Inflammatory macrophage treated with lipopolysaccharide for 4 hours (primary cell): ENCODE measurements at regions not wholly inside any gene's neighbourhood (a gene's known extent, or its start where the extent isn't known, plus 50 kb on each side); places are given as distances from the start of the nearest gene placed in this dataset.

Source experiments
- DNase-seq: peaks from one replicate; pipeline ENCODE4 v3.0.0-alpha.2; 2020

- no peak for DNase-seq
Measured at GRCh38 chr5:22970956-22971618, 117.9 kb upstream of the CDH12 start.

DNA sequence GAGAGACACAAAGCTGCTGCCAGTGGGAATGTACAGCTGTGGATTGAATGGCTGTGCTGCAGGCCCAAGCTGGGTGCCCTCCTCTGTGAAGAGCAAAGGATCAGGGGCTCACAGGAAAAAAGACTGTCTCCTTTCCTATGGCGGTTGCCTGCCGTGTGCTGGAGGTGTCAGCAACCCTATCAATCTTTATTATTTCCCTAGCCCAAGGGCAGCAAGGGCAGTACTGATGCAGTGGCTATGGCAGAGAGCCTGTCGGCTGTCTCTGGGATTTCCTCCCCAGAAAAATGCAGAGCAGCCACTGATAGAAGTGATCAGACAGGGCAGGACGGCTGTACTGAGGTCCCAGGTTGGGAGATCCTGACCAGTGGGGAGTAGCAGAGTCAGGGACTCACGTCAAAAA, 117.3 kb upstream of the CDH12 start:
- no peak for DNase-seq

DNA sequence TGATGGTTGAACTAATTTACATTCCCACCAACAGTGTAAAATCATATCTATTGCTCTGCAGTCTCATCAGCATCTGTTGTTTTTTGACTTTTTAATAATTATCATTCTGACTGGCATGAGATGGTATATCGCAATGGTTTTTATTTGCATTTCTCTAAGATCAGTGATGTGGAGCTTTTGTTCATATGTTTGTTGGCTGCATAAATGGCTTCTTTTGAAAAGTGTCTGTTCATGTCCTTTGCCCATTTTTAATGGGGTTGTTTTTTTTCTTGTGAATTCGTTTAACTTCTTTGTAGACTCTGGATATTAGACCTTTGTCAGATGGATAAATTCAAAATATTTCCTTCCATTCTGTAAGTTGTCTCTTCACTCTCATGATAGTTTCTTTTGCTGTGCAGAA, 115.2 kb upstream of the CDH12 start:
- DNase-seq: no peak

- no peak for DNase-seq
Measured at GRCh38 chr5:22965960-22966359, 112.8 kb upstream of the CDH12 start.

DNA sequence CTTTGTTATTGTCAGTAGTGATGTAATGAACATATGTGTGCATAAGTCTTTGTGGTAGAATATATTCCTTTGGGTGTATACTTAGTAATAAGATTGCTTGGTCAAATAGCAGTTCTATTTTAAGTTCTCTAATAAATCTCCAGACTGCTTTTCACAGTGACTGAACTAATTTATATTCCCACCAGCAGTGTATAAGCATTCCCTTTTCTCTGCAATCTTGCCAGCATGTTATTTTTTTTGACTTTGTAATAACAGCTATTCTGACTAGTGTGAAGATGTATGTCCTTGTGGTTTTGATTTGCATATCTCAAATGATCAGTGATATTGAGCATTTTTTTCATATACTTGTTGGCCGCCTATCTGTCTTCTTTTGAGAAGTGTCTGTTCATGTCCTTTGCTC, 111.5 kb upstream of the CDH12 start:
- no peak for DNase-seq

- DNase-seq: no peak
Measured at GRCh38 chr5:22958462-22959262, 105.5 kb upstream of the CDH12 start.

DNA sequence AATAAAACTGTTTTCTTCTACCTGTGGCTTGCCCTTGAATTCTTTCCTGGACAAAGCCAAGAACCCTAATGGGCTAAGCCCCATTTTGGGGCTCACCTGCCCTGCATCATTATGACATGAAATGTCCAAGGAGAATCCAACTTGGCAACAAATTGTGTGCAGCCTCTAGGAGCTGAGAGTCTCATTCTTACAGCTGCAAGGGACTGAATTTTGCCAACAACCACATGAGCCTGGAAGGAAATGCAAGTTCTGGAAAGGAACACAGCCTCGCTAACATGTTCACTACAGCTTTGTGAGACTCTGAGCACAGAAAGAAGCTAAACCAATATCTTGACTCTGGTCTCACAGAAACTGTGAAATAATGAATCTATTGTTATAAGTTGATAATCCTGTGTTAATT, 94.8 kb upstream of the CDH12 start:
- no peak for DNase-seq

DNA sequence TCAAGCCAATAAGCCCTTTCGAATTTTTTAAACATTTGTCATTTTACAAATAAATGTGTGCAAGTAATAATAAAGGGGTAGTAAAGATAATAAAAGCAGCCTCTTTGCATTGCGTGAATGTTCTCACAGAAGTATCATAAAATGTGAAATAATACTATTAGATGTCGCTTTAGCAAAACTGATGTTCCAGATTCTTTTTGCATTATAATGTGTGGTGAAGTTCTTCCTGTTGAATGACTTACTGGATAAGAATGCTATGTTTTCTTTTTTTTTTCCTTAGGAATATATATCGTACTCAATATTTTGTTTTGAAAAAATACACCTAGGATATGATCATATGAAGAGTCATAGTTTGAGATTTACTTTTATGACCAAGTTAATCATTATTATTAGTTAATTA, 85.2 kb upstream of the CDH12 start:
- no peak for DNase-seq

- DNase-seq: no peak
Measured at GRCh38 chr5:22928821-22929482, 75.8 kb upstream of the CDH12 start.

- DNase-seq: no peak
Measured at GRCh38 chr5:22926574-22926973, 73.4 kb upstream of the CDH12 start.

DNA sequence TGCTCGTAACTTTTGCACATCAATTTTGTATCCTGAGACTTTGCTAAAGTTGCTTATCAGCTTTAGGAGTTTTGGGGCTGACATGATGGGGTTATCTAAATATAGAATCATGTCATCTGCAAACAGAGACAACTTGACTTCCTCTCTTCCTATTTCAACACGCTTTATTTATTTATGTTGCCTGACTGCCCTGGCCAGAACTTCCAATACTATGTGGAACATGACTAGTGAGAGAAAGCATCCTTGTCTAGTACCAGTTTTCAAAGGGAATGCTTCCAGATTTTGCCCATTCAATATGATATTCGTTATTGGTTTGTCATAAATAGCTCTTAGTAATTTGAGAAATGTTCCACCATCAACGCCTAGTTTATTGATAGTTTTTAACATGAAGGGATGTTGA, 65.4 kb upstream of the CDH12 start:
- no peak for DNase-seq

DNA sequence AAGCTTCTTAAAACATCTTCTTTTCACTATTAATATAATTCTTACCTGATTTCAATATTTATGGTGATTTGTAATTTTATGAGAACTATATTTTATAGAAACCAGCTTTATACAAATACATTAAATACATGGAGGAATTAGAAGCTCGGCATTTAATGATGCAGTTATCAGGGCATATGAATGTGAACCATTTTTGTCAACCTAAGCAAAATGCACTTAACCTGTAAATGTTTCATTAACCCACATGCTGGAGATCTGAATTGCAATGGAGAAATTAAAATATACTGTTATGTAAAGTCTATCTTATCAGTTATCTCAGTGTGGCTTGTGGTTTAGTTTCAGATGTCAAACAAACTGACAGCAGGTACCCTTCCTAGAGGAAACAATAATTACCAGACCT, 63.2 kb upstream of the CDH12 start:
- DNase-seq: no peak

DNA sequence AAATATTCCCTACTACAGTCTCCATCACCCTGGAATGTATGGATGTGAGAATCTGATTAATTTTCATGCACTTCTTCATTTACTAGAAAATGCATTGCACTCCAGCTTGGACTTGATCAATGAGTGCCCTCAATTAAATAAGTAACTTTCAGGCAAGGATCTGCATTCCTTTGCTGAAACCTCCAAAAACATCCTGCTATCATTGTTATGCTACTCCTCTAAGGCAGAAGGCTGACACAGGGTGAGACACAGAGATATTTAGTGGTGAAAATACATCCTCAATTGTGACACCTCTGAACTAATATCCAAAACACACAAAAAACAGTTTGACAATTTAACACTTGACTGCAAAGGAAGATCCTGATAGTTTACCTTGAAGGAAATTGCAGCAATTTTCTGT, 57.9 kb upstream of the CDH12 start:
- DNase-seq: no peak

DNA sequence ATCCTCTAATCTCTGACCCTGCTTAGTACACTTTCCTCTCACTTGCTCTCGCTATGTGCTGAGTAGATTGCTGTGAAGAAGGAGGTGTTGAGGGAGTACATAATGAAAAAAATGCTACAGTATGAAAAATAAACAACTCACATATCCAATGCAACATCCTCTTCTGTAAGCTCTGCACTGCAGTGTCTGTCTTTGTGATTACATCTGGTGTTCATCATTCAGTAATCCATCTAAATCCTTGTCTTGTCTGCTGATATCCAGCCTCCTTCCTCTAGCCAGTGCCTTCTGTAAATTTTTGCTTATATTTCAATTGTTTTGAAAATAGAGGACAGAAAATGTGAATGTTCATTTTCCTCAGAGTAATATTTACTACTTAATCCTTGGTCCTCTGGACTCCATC, 57.4 kb upstream of the CDH12 start:
- DNase-seq: no peak

DNA sequence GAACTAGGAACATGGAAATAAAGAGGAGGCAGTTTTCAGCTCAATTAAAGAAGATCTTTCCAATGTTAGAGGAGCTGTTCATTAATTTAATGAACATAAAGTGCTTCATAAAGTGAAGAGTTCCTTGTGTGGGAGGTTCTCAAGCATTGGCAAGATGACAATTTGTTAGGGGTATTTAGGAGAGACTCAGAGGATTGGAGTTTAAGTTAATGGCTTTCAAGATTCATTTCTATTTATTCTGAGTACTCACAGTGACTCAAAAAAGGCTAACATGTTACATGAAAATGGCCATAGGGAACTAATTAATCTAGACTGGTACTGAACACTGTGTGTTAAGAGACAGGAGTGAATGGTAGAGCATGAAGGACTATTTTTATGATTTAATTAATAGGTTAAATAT, 55.4 kb upstream of the CDH12 start:
- no peak for DNase-seq

DNA sequence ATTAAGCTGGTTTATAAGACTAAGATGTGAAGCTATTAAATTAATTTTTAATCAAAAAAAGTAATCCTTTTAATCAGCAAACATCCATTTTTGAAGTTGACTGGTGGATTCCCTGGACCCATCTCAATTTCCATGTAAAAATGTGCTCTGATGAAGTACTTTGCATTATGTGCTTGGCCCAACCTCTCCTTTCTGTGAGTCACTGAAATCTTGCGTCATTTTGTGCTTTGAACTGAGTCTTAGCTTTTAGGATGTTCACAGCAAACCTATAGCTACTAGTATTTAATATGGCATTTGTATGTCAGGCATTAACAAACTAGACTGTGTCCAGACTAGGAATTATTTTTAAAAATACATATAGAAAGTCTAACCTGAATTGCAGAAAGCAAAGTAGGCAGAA, 55.0 kb upstream of the CDH12 start:
- DNase-seq: no peak
